Natural killer cell (primary cell): ENCODE measurements at regions not wholly inside any gene's neighbourhood (a gene's known extent, or its start where the extent isn't known, plus 50 kb on each side); places are given as distances from the start of the nearest gene placed in this dataset.

Experiments used
- ATAC-seq, 3 donors: fragments of 150-1000 bp in 2 of 3; fragments of 200-7000 bp in 1 of 3; cut with Tn5 transposase; 1 replicate in 1 of 3; 2 replicates in 2 of 3; pipeline ENCODE4 v1.10.0; 2021; ENCODE audit warnings: mild to moderate bottlenecking in 2 of 3, moderate library complexity in 2 of 3
- DNase-seq, 2 donors: peaks; one replicate each; pipeline versions ENCODE4 v3.0.0 to v3.0.0-alpha.2; 2013 to 2021; ENCODE audit warnings: mixed read lengths in 1 of 2
- H3K27ac ChIP-seq: one replicate; pipeline ENCODE4 v1.5.1; 2013; ENCODE audit warnings: mild to moderate bottlenecking, low read length
- H3K27me3 ChIP-seq: one replicate; pipeline ENCODE4 v1.6.1; 2013; ENCODE audit warnings: low read length; ENCODE audit not compliant: control insufficient read depth, insufficient read depth
- H3K36me3 ChIP-seq: one replicate; pipeline ENCODE4 v1.6.1; 2013; ENCODE audit warnings: low read length; ENCODE audit not compliant: control insufficient read depth, insufficient read depth
- H3K4me1 ChIP-seq: one replicate; pipeline ENCODE4 v1.6.1; 2013; ENCODE audit warnings: low read length; ENCODE audit not compliant: control insufficient read depth, insufficient read depth
- H3K4me3 ChIP-seq: one replicate; pipeline ENCODE4 v1.5.1; 2013; ENCODE audit warnings: low read length
- H3K9me3 ChIP-seq: one replicate; pipeline ENCODE4 v1.6.1; 2013; ENCODE audit warnings: low read length; ENCODE audit not compliant: control insufficient read depth, insufficient read depth
- H3K27ac Mint-ChIP-seq, 2 donors: one replicate each; pipeline ENCODE4 v1.8.0; 2022; ENCODE audit warnings: mild to moderate bottlenecking in 2 of 2, mixed read lengths in 2 of 2, moderate library complexity in 1 of 2
- H3K27me3 Mint-ChIP-seq, 2 donors: one replicate each; pipeline ENCODE4 v1.8.0; 2022; ENCODE audit warnings: low read depth in 2 of 2, mixed read lengths in 2 of 2
- H3K36me3 Mint-ChIP-seq: one replicate; pipeline ENCODE4 v1.8.0; 2022; ENCODE audit warnings: mixed read lengths
- H3K4me1 Mint-ChIP-seq, 2 donors: one replicate each; pipeline ENCODE4 v1.8.0; 2022; ENCODE audit warnings: mixed read lengths in 2 of 2
- H3K4me3 Mint-ChIP-seq: one replicate; pipeline ENCODE4 v1.8.0; 2022; ENCODE audit warnings: mild to moderate bottlenecking, moderate library complexity, mixed read lengths
- H3K9me3 Mint-ChIP-seq, 2 donors: one replicate each; pipeline ENCODE4 v1.8.0; 2022; ENCODE audit warnings: mixed read lengths in 2 of 2
- WGBS: methylation state at CpG from one replicate; pipeline ENCODE4 v1.1.7; 2013; ENCODE audit warnings: missing lambda C conversion rate; ENCODE audit not compliant: insufficient coverage; 5-methylcytosine and 5-hydroxymethylcytosine counted together
- intact Hi-C: fragments of 100-400 bp; cut with micrococcal nuclease; formaldehyde crosslinking; loops from one replicate; pipeline ENCODE4 v1.14.2; 2022
- TF ChIP-seq, protein P1 (sequence below): fragments of 200-600 bp; IDR thresholded peaks from one replicate; pipeline ENCODE4 v1.8.0; 2022; ENCODE audit warnings: antibody characterized with exemption

DNA sequence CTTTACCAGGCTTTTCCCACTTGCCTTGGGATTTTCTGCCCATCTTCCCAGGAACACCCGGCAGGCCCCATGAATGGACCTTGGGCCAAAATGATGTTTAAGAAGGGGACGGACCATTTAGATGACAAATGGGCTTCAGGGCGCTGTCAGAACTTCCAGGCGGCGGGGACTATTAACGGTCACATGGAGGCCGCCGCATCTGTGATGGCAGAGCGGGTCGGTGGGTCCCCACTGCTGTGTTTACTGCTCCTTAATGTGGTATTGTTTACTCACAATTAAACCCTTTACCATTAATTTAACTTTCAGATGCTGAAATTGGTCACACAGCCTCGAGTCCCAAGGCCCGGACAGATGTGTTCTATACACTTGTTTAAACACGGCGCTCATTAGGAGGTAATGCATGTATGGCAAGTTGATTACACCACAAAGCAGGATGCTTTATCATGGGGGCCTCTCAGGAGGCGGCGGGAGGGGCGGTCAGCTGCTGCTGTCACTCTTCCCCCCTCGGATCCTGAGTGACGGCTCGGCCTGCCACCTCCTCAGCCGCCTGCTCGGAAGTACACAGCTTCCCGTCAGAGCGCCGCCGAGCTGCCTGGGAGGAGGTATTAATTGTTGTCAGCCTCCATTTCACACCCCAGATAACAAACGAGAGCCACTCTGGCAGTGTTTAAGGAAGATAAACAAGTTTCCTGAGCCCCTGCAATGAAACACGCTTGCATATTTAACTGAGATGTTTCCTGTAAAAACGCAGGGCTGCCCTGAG is 83.9 kb upstream of the IRX3 start:
- Mint-ChIP-seq H3K27ac (no peak overlapping the region), H3K4me1 (peaks cover 17 to 27% of the 10 kb centered on the region in 2 donors), H3K36me3 (no peaks in the 10 kb centered on the region), H3K9me3 (no peaks in the 10 kb centered on the region), H3K27me3 (peaks cover 13 to 41% of the 10 kb centered on the region in 2 donors), H3K4me3 (no peak overlapping the region)
- Histone ChIP-seq H3K9me3 (no peaks in the 10 kb centered on the region), H3K4me1 (peaks cover 12% of the 10 kb centered on the region), H3K4me3 (no peak overlapping the region), H3K36me3 (no peaks in the 10 kb centered on the region), H3K27ac (no peak overlapping the region), H3K27me3 (peaks cover 7% of the 10 kb centered on the region)
- 28% methylated on average over 29 of the region's 29 CpGs for WGBS
- TF ChIP-seq, protein P1, sequence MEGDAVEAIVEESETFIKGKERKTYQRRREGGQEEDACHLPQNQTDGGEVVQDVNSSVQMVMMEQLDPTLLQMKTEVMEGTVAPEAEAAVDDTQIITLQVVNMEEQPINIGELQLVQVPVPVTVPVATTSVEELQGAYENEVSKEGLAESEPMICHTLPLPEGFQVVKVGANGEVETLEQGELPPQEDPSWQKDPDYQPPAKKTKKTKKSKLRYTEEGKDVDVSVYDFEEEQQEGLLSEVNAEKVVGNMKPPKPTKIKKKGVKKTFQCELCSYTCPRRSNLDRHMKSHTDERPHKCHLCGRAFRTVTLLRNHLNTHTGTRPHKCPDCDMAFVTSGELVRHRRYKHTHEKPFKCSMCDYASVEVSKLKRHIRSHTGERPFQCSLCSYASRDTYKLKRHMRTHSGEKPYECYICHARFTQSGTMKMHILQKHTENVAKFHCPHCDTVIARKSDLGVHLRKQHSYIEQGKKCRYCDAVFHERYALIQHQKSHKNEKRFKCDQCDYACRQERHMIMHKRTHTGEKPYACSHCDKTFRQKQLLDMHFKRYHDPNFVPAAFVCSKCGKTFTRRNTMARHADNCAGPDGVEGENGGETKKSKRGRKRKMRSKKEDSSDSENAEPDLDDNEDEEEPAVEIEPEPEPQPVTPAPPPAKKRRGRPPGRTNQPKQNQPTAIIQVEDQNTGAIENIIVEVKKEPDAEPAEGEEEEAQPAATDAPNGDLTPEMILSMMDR, result no peak
- ATAC-seq (peak in 1 of 3 donors; percentile 28), DNase-seq (no peak)
- intact Hi-C loops, result no loop called here

DNA sequence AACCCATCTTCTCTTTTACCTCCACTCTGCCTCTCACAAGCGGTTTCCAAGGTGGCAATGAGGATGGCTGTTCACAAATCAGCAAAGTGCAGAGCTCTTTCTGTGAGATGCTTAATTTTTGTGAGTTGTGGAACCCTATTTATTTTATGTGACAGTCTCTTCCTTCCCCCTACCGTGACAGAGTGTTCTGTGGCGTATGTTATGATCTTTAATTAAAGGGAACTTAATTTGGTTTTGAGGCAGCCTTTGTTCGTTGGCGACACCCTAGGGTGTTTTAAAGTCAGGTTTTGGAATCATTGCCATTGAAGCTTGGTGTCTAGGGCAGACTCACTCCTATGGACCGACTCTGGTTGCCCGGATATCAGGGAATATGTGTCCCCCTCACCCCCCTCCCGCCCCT is 83.3 kb upstream of the IRX3 start:
- no peak overlapping the region for H3K4me3 Mint-ChIP-seq
- H3K27me3 Mint-ChIP-seq, result peaks cover 7 to 36% of the 10 kb centered on the region in 2 donors
- Histone ChIP-seq H3K36me3 (no peaks in the 10 kb centered on the region), H3K4me3 (no peak overlapping the region), H3K4me1 (peaks cover 12% of the 10 kb centered on the region), H3K27ac (no peak overlapping the region), H3K27me3 (peaks cover 2% of the 10 kb centered on the region), H3K9me3 (no peaks in the 10 kb centered on the region)
- DNase-seq (no peak), ATAC-seq (no peak)
- H3K4me1 Mint-ChIP-seq, result peaks cover 17 to 27% of the 10 kb centered on the region in 2 donors
- H3K9me3 Mint-ChIP-seq, result no peaks in the 10 kb centered on the region
- intact Hi-C loops, result no loop called here
- WGBS, result 60% methylated on average over 5 of the region's 8 CpGs
- no peak overlapping the region for H3K27ac Mint-ChIP-seq
- TF ChIP-seq, protein P1, result no peak
- H3K36me3 Mint-ChIP-seq, result no peaks in the 10 kb centered on the region

DNA sequence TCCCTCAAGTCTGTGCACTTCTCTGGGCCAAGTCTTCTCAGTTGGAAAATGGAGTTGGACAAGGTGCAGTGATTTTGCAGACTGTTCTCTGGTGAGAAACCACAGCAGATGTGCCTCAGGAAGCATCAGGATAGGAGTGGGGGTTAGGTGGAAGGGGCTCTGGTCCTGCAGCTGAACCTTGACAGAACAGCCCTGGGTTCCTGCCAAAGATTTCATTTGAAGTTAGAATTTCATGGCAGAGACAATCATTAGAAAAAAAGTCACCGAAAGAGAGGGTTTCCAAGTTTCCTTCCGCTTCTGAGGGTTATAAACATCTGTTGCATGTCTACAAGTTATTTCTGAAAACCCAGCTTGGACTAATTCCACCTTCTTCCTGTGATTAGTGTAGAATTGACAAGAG is 80.4 kb upstream of the IRX3 start:
- peaks cover 11 to 42% of the 10 kb centered on the region in 2 donors for H3K27me3 Mint-ChIP-seq
- TF ChIP-seq, protein P1, result no peak

More for the DNA sequence above, 80.4 kb upstream of the IRX3 start:
- 36% methylated on average over 2 of the region's 2 CpGs for WGBS
- Mint-ChIP-seq H3K27ac (no peak overlapping the region), H3K9me3 (no peaks in the 10 kb centered on the region), H3K4me1 (peaks cover 7 to 9% of the 10 kb centered on the region in 2 donors), H3K36me3 (no peaks in the 10 kb centered on the region), H3K4me3 (no peak overlapping the region)
- H3K27me3 ChIP-seq, result no peaks in the 10 kb centered on the region
- no peaks in the 10 kb centered on the region for H3K9me3 ChIP-seq
- DNase-seq (no peak), ATAC-seq (no peak)
- H3K4me3 ChIP-seq, result no peak overlapping the region
- H3K27ac ChIP-seq, result no peak overlapping the region
- no peaks in the 10 kb centered on the region for H3K4me1 ChIP-seq
- H3K36me3 ChIP-seq, result no peaks in the 10 kb centered on the region
- intact Hi-C loops, result no loop called here
